ENCODE measurements at regions not wholly inside any gene's neighbourhood (a gene's known extent, or its start where the extent isn't known, plus 50 kb on each side); places are given as distances from the start of the nearest gene placed in this dataset.

DNA sequence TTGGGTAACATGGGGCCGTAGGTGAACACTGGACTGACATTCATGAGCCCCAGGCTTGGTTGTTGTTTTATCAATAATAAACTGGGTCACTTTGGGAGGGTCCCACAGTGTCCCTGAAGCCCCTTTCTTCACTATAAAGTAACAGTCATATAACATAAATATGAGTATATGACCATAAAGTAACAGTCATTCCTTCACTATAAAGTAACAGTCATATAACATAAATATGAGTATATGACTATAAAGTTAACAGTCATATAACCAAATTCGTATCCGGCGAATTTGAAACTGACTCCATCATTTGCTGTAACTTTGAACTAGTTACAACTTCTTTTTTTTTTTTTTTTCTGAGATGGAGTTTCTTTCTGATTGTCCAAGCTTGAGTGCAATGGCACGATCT is 210.3 kb downstream of the KATNAL1 start:
- Histone ChIP-seq H3K27me3 (ENCODE audit: insufficient read depth) (no peaks in the 10 kb centered on the region), H3K9ac (no peak overlapping the region), H3K4me1 (ENCODE audit: control insufficient read depth in 1 of 2, insufficient read depth in 2 of 2, low read depth in 1 of 2, low read length in 1 of 2) (no peaks in the 10 kb centered on the region), H4K20me1 (ENCODE audit: insufficient read depth) (no peaks in the 10 kb centered on the region), H3K9me3 (no peaks in the 10 kb centered on the region), H3K79me2 (ENCODE audit: insufficient read depth) (no peaks in the 10 kb centered on the region), H2AFZ (ENCODE audit: low read depth) (no peak overlapping the region), H3F3A (replicated peaks; ENCODE audit: insufficient read depth) (no peaks in the 10 kb centered on the region), H3K9me2 (no peaks in the 10 kb centered on the region), H3K36me3 (replicated peaks in 1 of 2; ENCODE audit: control insufficient read depth in 1 of 2, insufficient read depth in 2 of 2, low read length in 1 of 2) (no peaks in the 10 kb centered on the region), H3K4me2 (no peak overlapping the region), H3K4me3 (ENCODE audit: low read depth in 2 of 2, low read length in 1 of 2) (no peak overlapping the region), H3K27ac (ENCODE audit: low read depth in 2 of 2, low read length in 1 of 2) (no peak overlapping the region)
- CTCF ChIA-PET = interaction anchor here (1.0 to 8.1 kb wide), 2 partner anchors 17 to 18 kb away, joined by 3 to 40 read pairs; no protein-coding TSS in a partner anchor
- DNase-seq = no peak
- 78% methylated on average over 5 of the region's 5 CpGs for WGBS (ENCODE audit: low lambda C conversion rate)
- POLR2A ChIA-PET = no interaction called here
- no peak for TF ChIP-seq FOSL2 (IDR thresholded peaks at IDR 0.05; ENCODE audit: borderline replicate concordance, low read depth)
- no peak for TF ChIP-seq NFIC (IDR thresholded peaks at IDR 0.05; ENCODE audit: borderline replicate concordance)
- TF ChIP-seq, protein P1, sequence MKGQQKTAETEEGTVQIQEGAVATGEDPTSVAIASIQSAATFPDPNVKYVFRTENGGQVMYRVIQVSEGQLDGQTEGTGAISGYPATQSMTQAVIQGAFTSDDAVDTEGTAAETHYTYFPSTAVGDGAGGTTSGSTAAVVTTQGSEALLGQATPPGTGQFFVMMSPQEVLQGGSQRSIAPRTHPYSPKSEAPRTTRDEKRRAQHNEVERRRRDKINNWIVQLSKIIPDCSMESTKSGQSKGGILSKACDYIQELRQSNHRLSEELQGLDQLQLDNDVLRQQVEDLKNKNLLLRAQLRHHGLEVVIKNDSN (IDR thresholded peaks at IDR 0.05; ENCODE audit: borderline replicate concordance, low read depth) = no peak
- no peak for TF ChIP-seq POLR2AphosphoS5 (IDR thresholded peaks at IDR 0.05; ENCODE audit: low read depth, low read length)
- TF ChIP-seq FOXM1 (IDR thresholded peaks at IDR 0.05; ENCODE audit: low read depth) = no peak
- TF ChIP-seq, protein P2, sequence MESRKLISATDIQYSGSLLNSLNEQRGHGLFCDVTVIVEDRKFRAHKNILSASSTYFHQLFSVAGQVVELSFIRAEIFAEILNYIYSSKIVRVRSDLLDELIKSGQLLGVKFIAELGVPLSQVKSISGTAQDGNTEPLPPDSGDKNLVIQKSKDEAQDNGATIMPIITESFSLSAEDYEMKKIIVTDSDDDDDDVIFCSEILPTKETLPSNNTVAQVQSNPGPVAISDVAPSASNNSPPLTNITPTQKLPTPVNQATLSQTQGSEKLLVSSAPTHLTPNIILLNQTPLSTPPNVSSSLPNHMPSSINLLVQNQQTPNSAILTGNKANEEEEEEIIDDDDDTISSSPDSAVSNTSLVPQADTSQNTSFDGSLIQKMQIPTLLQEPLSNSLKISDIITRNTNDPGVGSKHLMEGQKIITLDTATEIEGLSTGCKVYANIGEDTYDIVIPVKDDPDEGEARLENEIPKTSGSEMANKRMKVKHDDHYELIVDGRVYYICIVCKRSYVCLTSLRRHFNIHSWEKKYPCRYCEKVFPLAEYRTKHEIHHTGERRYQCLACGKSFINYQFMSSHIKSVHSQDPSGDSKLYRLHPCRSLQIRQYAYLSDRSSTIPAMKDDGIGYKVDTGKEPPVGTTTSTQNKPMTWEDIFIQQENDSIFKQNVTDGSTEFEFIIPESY (IDR thresholded peaks at IDR 0.05; ENCODE audit: borderline replicate concordance, low read depth) = no peak
- no peak for TF ChIP-seq FOXJ3 (CRISPR knock-in tag; IDR thresholded peaks at IDR 0.05)
- TF ChIP-seq TCF12 (IDR thresholded peaks at IDR 0.05) = no peak
- TF ChIP-seq SIN3A (IDR thresholded peaks at IDR 0.05; ENCODE audit: borderline replicate concordance, low read depth, low read length) = no peak
- no peak for TF ChIP-seq YY1 (IDR thresholded peaks at IDR 0.05; ENCODE audit: low read depth)
- TF ChIP-seq JUND (IDR thresholded peaks at IDR 0.05) = no peak
- TF ChIP-seq, protein P3, sequence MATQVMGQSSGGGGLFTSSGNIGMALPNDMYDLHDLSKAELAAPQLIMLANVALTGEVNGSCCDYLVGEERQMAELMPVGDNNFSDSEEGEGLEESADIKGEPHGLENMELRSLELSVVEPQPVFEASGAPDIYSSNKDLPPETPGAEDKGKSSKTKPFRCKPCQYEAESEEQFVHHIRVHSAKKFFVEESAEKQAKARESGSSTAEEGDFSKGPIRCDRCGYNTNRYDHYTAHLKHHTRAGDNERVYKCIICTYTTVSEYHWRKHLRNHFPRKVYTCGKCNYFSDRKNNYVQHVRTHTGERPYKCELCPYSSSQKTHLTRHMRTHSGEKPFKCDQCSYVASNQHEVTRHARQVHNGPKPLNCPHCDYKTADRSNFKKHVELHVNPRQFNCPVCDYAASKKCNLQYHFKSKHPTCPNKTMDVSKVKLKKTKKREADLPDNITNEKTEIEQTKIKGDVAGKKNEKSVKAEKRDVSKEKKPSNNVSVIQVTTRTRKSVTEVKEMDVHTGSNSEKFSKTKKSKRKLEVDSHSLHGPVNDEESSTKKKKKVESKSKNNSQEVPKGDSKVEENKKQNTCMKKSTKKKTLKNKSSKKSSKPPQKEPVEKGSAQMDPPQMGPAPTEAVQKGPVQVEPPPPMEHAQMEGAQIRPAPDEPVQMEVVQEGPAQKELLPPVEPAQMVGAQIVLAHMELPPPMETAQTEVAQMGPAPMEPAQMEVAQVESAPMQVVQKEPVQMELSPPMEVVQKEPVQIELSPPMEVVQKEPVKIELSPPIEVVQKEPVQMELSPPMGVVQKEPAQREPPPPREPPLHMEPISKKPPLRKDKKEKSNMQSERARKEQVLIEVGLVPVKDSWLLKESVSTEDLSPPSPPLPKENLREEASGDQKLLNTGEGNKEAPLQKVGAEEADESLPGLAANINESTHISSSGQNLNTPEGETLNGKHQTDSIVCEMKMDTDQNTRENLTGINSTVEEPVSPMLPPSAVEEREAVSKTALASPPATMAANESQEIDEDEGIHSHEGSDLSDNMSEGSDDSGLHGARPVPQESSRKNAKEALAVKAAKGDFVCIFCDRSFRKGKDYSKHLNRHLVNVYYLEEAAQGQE (IDR thresholded peaks at IDR 0.05; ENCODE audit: low read depth, low read length) = no peak
- no peak for TF ChIP-seq EP300 (IDR thresholded peaks at IDR 0.05; ENCODE audit: borderline replicate concordance in 1 of 2, low read depth in 1 of 2, low read length in 1 of 2)
- TF ChIP-seq SMC3 (IDR thresholded peaks at IDR 0.05; ENCODE audit: low read depth, low read length) = no peak
- no peak for TF ChIP-seq MEF2A (IDR thresholded peaks at IDR 0.05; ENCODE audit: borderline replicate concordance, low read depth)
- TF ChIP-seq RAD21 (IDR thresholded peaks at IDR 0.05; ENCODE audit: low read length) = no peak

Data from SK-N-SH (cell line).